HepG2 (cell line): ENCODE measurements at regions not wholly inside any gene's neighbourhood (a gene's known extent, or its start where the extent isn't known, plus 50 kb on each side); places are given as distances from the start of the nearest gene placed in this dataset.

Experiments
- ATAC-seq: fragments of 200-7000 bp; cut with Tn5 transposase; 3 replicates; pipeline ENCODE4 v1.9.1; 2020; ENCODE audit warnings: mild to moderate bottlenecking, moderate library complexity
- BruUV-seq: library from RNA; stranded (reverse); fragments of 400-500 nt; replicated peaks from 2 replicates; lab custom pipeline; 2021; lab: Mats Ljungman, UMichigan
- CTCF ChIA-PET: fragments of 300-600 bp; formaldehyde crosslinking; extraction: SDS; loops from one replicate; lab custom pipeline; 2021; ENCODE audit warnings: low total read pairs, inconsistent platforms, low intra/inter-chr PET ratio; lab: Yijun Ruan, JAX
- POLR2A ChIA-PET: fragments of 350-600 bp; sonication (Branson Sonifier 250); formaldehyde crosslinking; loops from one replicate; lab custom pipeline; 2020; ENCODE audit warnings: antibody characterized with exemption, inconsistent platforms; lab: Yijun Ruan, JAX
- DNase-seq: peaks from one replicate; pipeline ENCODE4 v3.0.0-alpha.2; 2015; ENCODE audit warnings: low spot score
- FAIRE-seq: peaks from 3 replicates; lab custom pipeline; 2011; peaks lifted over from hg19 to GRCh38; lab: Jason Lieb, UNC
- H2AFZ ChIP-seq: one replicate; pipeline ENCODE4 v1.6.1; 2011; ENCODE audit warnings: low read length, inconsistent platforms
- H3K27ac ChIP-seq: fragments of 300-600 bp; 3 replicates; pipeline ENCODE4 v1.8.0; 2011; ENCODE audit warnings: mixed run types, mild to moderate bottlenecking, mixed read lengths, low read length, inconsistent platforms; ENCODE audit not compliant: insufficient read depth; ENCODE audit errors: extremely low read length
- H3K27me3 ChIP-seq, 2 experiments: fragments of 200-600 bp in 1 of 2; 2 replicates in 1 of 2; 3 replicates in 1 of 2; pipeline versions ENCODE4 v1.6.0 to v1.8.0; 2011; ENCODE audit warnings: low read length in 2 of 2, mild to moderate bottlenecking in 2 of 2, moderate library complexity in 2 of 2, inconsistent platforms in 1 of 2; ENCODE audit not compliant: insufficient read depth in 2 of 2, control insufficient read depth in 1 of 2
- H3K36me3 ChIP-seq, 2 experiments: fragments of 200-600 bp in 1 of 2; replicated peaks in 1 of 2; 2 replicates in 1 of 2; 3 replicates in 1 of 2; pipeline versions ENCODE4 v1.5.1 to v1.8.0; 2011; ENCODE audit warnings: low read length in 2 of 2, inconsistent platforms in 1 of 2; ENCODE audit not compliant: insufficient read depth in 2 of 2, control insufficient read depth in 1 of 2
- H3K4me1 ChIP-seq: 2 replicates; pipeline ENCODE4 v1.5.1; 2012; ENCODE audit warnings: low read length, inconsistent platforms; ENCODE audit not compliant: insufficient read depth
- H3K4me2 ChIP-seq: 2 replicates; pipeline ENCODE4 v1.6.0; 2011; ENCODE audit warnings: low read depth, low read length, inconsistent platforms
- H3K4me3 ChIP-seq, 3 experiments: fragments of 200-600 bp in 1 of 3; sonication (generic), shearing (Covaris generic) in 1 of 3; replicated peaks in 1 of 3; 2 replicates each; pipeline ENCODE4 v1.5.1; 2011 to 2016; ENCODE audit warnings: low read length in 3 of 3, inconsistent platforms in 2 of 3, low read depth in 2 of 3, mild to moderate bottlenecking in 2 of 3, control low read depth in 1 of 3, mixed read lengths in 1 of 3; ENCODE audit not compliant: insufficient read depth in 1 of 3
- H3K79me2 ChIP-seq: one replicate; pipeline ENCODE4 v1.6.1; 2011; ENCODE audit warnings: low read length, inconsistent platforms; ENCODE audit not compliant: insufficient read depth
- H3K9ac ChIP-seq: 2 replicates; pipeline ENCODE4 v1.6.0; 2011; ENCODE audit warnings: mild to moderate bottlenecking, low read depth, low read length, inconsistent platforms; ENCODE audit not compliant: insufficient read depth
- H3K9me3 ChIP-seq: 2 replicates; pipeline ENCODE4 v1.5.1; 2012; ENCODE audit warnings: mild to moderate bottlenecking, low read length
- H4K20me1 ChIP-seq: 2 replicates; pipeline ENCODE4 v1.6.0; 2011; ENCODE audit warnings: inconsistent platforms, mild to moderate bottlenecking, low read length, moderate library complexity; ENCODE audit not compliant: insufficient read depth
- ARNTL ChIP-seq: sonication (generic); formaldehyde crosslinking; IDR thresholded peaks from 2 replicates; pipeline ENCODE4 v1.4.0; 2020; ENCODE audit warnings: mild to moderate bottlenecking, missing genetic modification reagents
- BRCA1 ChIP-seq: sonication (generic); formaldehyde crosslinking; IDR thresholded peaks from 2 replicates; pipeline ENCODE4 v1.4.0; 2020; ENCODE audit warnings: missing genetic modification reagents
- CBX2 ChIP-seq, 2 experiments: fragments of 200-600 bp in 1 of 2; sonication (generic); formaldehyde crosslinking in 1 of 2; IDR thresholded peaks; 2 replicates each; pipeline versions ENCODE4 v1.7.0 to v1.8.1; 2018 to 2022; ENCODE audit warnings: low read depth in 2 of 2, low read length in 1 of 2, mild to moderate bottlenecking in 1 of 2, missing genetic modification reagents in 1 of 2
- DMTF1 ChIP-seq: sonication (generic); formaldehyde crosslinking; IDR thresholded peaks from 2 replicates; pipeline ENCODE4 v1.4.0; 2020; ENCODE audit warnings: mild to moderate bottlenecking, missing genetic modification reagents
- DNMT1 ChIP-seq: sonication (generic); formaldehyde crosslinking; IDR thresholded peaks from 2 replicates; pipeline ENCODE4 v1.5.1; 2020; ENCODE audit warnings: mild to moderate bottlenecking, missing genetic modification reagents
- DR1 ChIP-seq: sonication (generic); formaldehyde crosslinking; IDR thresholded peaks from 2 replicates; pipeline ENCODE4 v1.8.0; 2021; ENCODE audit warnings: mild to moderate bottlenecking, missing genetic modification reagents, inconsistent platforms
- FOXP1 ChIP-seq, 2 experiments: fragments of 450-650 bp in 1 of 2; IDR thresholded peaks; 2 replicates each; pipeline ENCODE4 v1.6.1; 2017 to 2018; ENCODE audit warnings: antibody characterized with exemption in 1 of 2
- GMEB1 ChIP-seq: sonication (generic); formaldehyde crosslinking; IDR thresholded peaks from 2 replicates; pipeline ENCODE4 v1.5.1; 2020; ENCODE audit warnings: missing genetic modification reagents, mild to moderate bottlenecking, borderline replicate concordance
- HINFP ChIP-seq: sonication (generic); formaldehyde crosslinking; IDR thresholded peaks from 2 replicates; pipeline ENCODE4 v1.4.0; 2020; ENCODE audit warnings: low read depth, mild to moderate bottlenecking, missing genetic modification reagents
- KAT2B ChIP-seq: fragments of 150-350 bp; IDR thresholded peaks from 2 replicates; pipeline ENCODE4 v1.6.1; 2014; ENCODE audit warnings: low read depth, low read length, borderline replicate concordance
- MAX ChIP-seq: IDR thresholded peaks from 2 replicates; pipeline ENCODE4 v1.6.1; 2012; ENCODE audit warnings: inconsistent platforms
- MYC ChIP-seq: sonication (generic); formaldehyde crosslinking; IDR thresholded peaks from 2 replicates; pipeline ENCODE4 v1.9.0; 2021; ENCODE audit warnings: missing genetic modification reagents, borderline replicate concordance
- SP5 ChIP-seq: IDR thresholded peaks from 2 replicates; pipeline ENCODE4 v1.6.1; 2016; ENCODE audit warnings: low read depth, borderline replicate concordance
- ZNF296 ChIP-seq: sonication (generic); formaldehyde crosslinking; conservative IDR thresholded peaks from 2 replicates; pipeline ENCODE4 v1.5.0; 2020; ENCODE audit warnings: mild to moderate bottlenecking, missing genetic modification reagents
- ZNF362 ChIP-seq: sonication (generic); formaldehyde crosslinking; IDR thresholded peaks from 2 replicates; pipeline ENCODE4 v1.4.0; 2020; ENCODE audit warnings: missing genetic modification reagents, mild to moderate bottlenecking, borderline replicate concordance
- ZNF550 ChIP-seq: sonication (generic); formaldehyde crosslinking; IDR thresholded peaks from 2 replicates; pipeline ENCODE4 v1.4.0; 2020; ENCODE audit warnings: mild to moderate bottlenecking, missing genetic modification reagents, borderline replicate concordance
- ZNF7 ChIP-seq: IDR thresholded peaks from 2 replicates; pipeline ENCODE4 v1.6.1; 2016; ENCODE audit warnings: missing biosample characterization, missing genetic modification reagents
- WGBS: methylation state at CpG from one replicate; pipeline ENCODE4 v1.1.6; 2017; ENCODE audit warnings: low lambda C conversion rate; 5-methylcytosine and 5-hydroxymethylcytosine counted together
- in situ Hi-C: cut with HindIII; loops from 2 replicates; pipeline ENCODE4 v1.10.0; 2017; ENCODE audit warnings: low pct_unique_long_range_greater_than_20kb; ENCODE audit not compliant: extremely low pct_ligation_motif_present
- intact Hi-C: fragments of 100-400 bp; cut with micrococcal nuclease; formaldehyde crosslinking; loops from one replicate; pipeline ENCODE4 v1.10.0; 2022; ENCODE audit not compliant: unreplicated experiment

GRCh38 chr2:136696438-136696837 is 68.9 kb upstream of the THSD7B start:
- H3K36me3 ChIP-seq: no peaks in the 10 kb centered on the region
- H3K79me2 ChIP-seq: no peaks in the 10 kb centered on the region
- no peak overlapping the region for H2AFZ ChIP-seq
- H3K9ac ChIP-seq: no peak overlapping the region
- no peak overlapping the region for H3K27ac ChIP-seq
- DNase-seq (no peak), FAIRE-seq (no peak), ATAC-seq (no peak)
- intact Hi-C loops (no loop called here), in situ Hi-C loops (no loop called here)
- no TSS peak for BruUV-seq
- 5% methylated on average over 2 of the region's 2 CpGs for WGBS
- CTCF ChIA-PET: no interaction called here
- no peaks in the 10 kb centered on the region for H4K20me1 ChIP-seq
- no peaks in the 10 kb centered on the region for H3K9me3 ChIP-seq
- no peak overlapping the region for H3K4me3 ChIP-seq
- H3K4me2 ChIP-seq: no peak overlapping the region
- H3K4me1 ChIP-seq: no peaks in the 10 kb centered on the region
- POLR2A ChIA-PET: no interaction called here
- H3K27me3 ChIP-seq: no peaks in the 10 kb centered on the region
- TF ChIP-seq ZNF296 (CRISPR knock-in tag) (no peak), CBX2 (IDR thresholded peaks at IDR 0.05; ENCODE audit: low read depth, low read length) (no peak), CBX2 (CRISPR knock-in tag; IDR thresholded peaks at IDR 0.05; ENCODE audit: low read depth) (no peak), ZNF7 (CRISPR knock-in tag) (no peak), MAX (no peak), DNMT1 (CRISPR knock-in tag) (no peak), DR1 (CRISPR knock-in tag) (no peak), MYC (CRISPR knock-in tag) (no peak), GMEB1 (no peak), ZNF550 (no peak), KAT2B (no peak), ZNF362 (CRISPR knock-in tag) (no peak), FOXP1 (IDR thresholded peaks at IDR 0.05) (no peak), FOXP1 (CRISPR knock-in tag; IDR thresholded peaks at IDR 0.05) (no peak), BRCA1 (no peak), DMTF1 (CRISPR knock-in tag) (no peak), SP5 (no peak), ARNTL (CRISPR knock-in tag) (no peak), HINFP (CRISPR knock-in tag) (no peak)
